Ascending aorta (tissue), 2 donors: ENCODE measurements at regions not wholly inside any gene's neighbourhood (a gene's known extent, or its start where the extent isn't known, plus 50 kb on each side); places are given as distances from the start of the nearest gene placed in this dataset.

Experiments used
- DNase-seq, 2 donors: peaks; one replicate each; pipeline ENCODE4 v3.0.0-alpha.2; 2019; ENCODE audit warnings: low spot score in 2 of 2
- H3K27ac ChIP-seq, 2 donors: fragments of 200-600 bp; sonication (generic); one replicate each; pipeline ENCODE4 v1.5.1; 2016 to 2017; ENCODE audit warnings: mild to moderate bottlenecking in 1 of 2
- H3K27me3 ChIP-seq: fragments of 200-600 bp; sonication (generic); one replicate; pipeline ENCODE4 v1.5.1; 2017
- H3K36me3 ChIP-seq, 2 donors: fragments of 200-600 bp; sonication (generic); one replicate each; pipeline ENCODE4 v1.5.1; 2016
- H3K4me1 ChIP-seq, 2 donors: fragments of 200-600 bp; sonication (generic); one replicate each; pipeline ENCODE4 v1.5.1; 2016 to 2017; ENCODE audit warnings: mild to moderate bottlenecking in 1 of 2
- H3K4me3 ChIP-seq, 2 donors: fragments of 200-600 bp; sonication (generic); one replicate each; pipeline ENCODE4 v1.5.1; 2016 to 2017; ENCODE audit warnings: mild to moderate bottlenecking in 1 of 2
- H3K9me3 ChIP-seq, 2 donors: fragments of 200-600 bp; sonication (generic); one replicate each; pipeline ENCODE4 v1.5.1; 2016
- CTCF ChIP-seq, 3 experiments: fragments of 200-600 bp in 2 of 3; fragments of 450-650 bp in 1 of 3; sonication (generic) in 2 of 3; IDR thresholded peaks; one replicate each; pipeline ENCODE4 v1.5.1; 2016 to 2019; ENCODE audit warnings: antibody characterized with exemption in 3 of 3, mild to moderate bottlenecking in 1 of 3, moderate library complexity in 1 of 3
- intact Hi-C: fragments of 100-400 bp; cut with DNase I; formaldehyde crosslinking; loops from one replicate; pipeline ENCODE4 v1.15.1; 2023

DNA sequence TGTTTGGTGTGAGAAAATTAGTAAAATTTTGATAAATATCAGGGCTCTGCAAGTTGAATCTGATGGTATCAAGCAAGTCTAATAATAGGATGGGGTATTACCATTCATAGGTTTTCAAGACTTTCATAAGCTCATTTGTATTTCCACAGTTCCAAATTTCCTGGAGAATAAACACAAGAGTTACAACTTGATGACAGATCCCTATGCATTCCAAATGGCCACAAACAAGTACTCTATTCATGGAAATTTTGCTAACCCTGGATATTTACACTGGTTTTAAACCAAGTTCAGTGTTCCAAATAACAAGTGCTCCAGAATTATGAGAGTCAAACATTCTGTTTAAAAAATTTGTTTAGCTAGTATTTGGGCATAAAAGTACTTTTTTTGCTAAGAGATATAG is 75.0 kb upstream of the CNTN6 start:
- DNase-seq = no peak
- no peaks in the 10 kb centered on the region for H3K4me1 ChIP-seq
- H3K27me3 ChIP-seq = no peaks in the 10 kb centered on the region
- no peaks in the 10 kb centered on the region for H3K9me3 ChIP-seq
- no peak for TF ChIP-seq CTCF (IDR thresholded peaks at IDR 0.05)
- H3K36me3 ChIP-seq = no peaks in the 10 kb centered on the region
- H3K27ac ChIP-seq = no peak overlapping the region
- no peak overlapping the region for H3K4me3 ChIP-seq
- intact Hi-C loops = no loop called here

- intact Hi-C loops = no loop called here
- no peaks in the 10 kb centered on the region for H3K27me3 ChIP-seq
- H3K36me3 ChIP-seq = no peaks in the 10 kb centered on the region
- no peaks in the 10 kb centered on the region for H3K4me1 ChIP-seq
- no peaks in the 10 kb centered on the region for H3K9me3 ChIP-seq
- no peak overlapping the region for H3K4me3 ChIP-seq
- no peak overlapping the region for H3K27ac ChIP-seq
- no peak for DNase-seq
- TF ChIP-seq CTCF (IDR thresholded peaks at IDR 0.05) = no peak
These were observed 73.7 kb upstream of the CNTN6 start for GRCh38 chr3:1019157-1019556.

GRCh38 chr3:1026395-1026794 is 66.4 kb upstream of the CNTN6 start:
- no peak for DNase-seq
- Histone ChIP-seq H3K9me3 (no peaks in the 10 kb centered on the region), H3K4me3 (no peak overlapping the region), H3K27me3 (no peaks in the 10 kb centered on the region), H3K27ac (no peak overlapping the region), H3K36me3 (no peaks in the 10 kb centered on the region), H3K4me1 (no peaks in the 10 kb centered on the region)
- no peak for TF ChIP-seq CTCF (IDR thresholded peaks at IDR 0.05)
- intact Hi-C loops = no loop called here

- Histone ChIP-seq H3K27ac (no peak overlapping the region), H3K36me3 (no peaks in the 10 kb centered on the region), H3K4me3 (no peak overlapping the region), H3K9me3 (no peaks in the 10 kb centered on the region), H3K4me1 (no peaks in the 10 kb centered on the region), H3K27me3 (no peaks in the 10 kb centered on the region)
- intact Hi-C loops = no loop called here
- no peak for TF ChIP-seq CTCF (IDR thresholded peaks at IDR 0.05)
- no peak for DNase-seq
These were observed 56.5 kb upstream of the CNTN6 start for GRCh38 chr3:1036207-1036826.

DNA sequence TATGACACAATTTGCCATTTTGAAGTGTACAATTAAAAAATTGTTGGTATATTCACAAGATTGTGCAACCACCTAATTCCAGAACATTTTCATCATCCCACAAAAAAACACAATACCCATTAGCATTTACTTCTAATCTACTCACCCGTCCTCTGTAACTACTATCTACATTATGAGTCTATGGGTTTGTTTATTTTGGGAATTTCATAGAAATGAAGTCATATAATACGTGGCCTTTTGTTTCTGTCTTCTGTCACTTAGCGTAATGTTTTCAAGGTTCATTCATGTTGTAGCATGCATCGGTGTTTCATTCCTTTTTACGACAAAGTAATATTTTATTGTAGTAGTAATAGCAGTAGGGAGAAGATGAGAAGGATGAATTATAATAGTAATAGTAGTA is 55.2 kb upstream of the CNTN6 start:
- Histone ChIP-seq H3K27me3 (no peaks in the 10 kb centered on the region), H3K36me3 (no peaks in the 10 kb centered on the region), H3K9me3 (no peaks in the 10 kb centered on the region), H3K27ac (no peak overlapping the region), H3K4me1 (no peaks in the 10 kb centered on the region), H3K4me3 (no peak overlapping the region)
- DNase-seq = no peak
- TF ChIP-seq CTCF (IDR thresholded peaks at IDR 0.05) = no peak
- intact Hi-C loops = no loop called here
